ENCODE measurements at regions not wholly inside any gene's neighbourhood (a gene's known extent, or its start where the extent isn't known, plus 50 kb on each side); places are given as distances from the start of the nearest gene placed in this dataset.

DNA sequence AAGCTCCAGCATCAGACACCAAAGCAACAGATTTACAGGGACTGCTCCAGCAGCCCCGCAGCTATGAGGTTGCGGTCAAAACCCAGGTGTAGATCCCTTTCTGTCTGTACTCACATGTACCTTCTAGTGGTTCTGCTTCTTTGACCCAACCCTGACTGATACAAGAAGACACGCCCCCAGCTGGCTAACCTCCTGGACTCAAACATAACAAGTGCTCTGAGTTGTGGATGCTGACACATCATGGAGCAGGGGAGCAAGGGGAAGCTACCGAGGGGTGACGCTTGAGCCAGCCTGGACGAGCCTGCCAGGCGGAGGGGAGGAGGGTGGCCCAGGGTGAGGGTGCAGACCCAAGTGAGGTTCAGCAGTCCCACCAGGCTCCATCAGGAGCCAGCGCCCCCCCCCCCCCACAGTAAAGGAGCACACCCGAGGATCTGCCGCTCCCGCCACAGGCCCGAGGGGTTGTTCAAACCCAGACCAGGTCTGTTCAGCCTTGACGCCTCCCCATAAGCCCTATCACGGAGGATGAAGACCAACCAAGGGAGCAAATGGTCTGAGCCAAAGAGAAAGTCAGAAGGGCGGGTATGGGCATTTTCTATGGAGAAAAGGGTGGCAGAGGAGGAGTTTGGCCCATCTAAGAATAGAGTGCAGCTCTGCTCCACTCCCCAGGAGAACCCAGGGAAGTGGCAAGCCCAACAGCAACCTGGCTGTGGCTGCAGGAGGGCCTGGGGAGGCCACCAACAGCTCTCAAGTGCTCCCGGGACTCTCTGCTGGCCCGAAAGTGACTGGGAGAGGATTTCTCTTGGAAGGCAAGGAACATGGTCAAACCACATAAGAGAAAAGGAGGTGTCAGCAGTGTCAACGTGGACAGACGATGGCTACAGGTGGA is 229.4 kb downstream of the BCL11B start:
- intact Hi-C loops (cut with DNase I) = no loop called here
- ATAC-seq (no peak), DNase-seq (no peak)

DNA sequence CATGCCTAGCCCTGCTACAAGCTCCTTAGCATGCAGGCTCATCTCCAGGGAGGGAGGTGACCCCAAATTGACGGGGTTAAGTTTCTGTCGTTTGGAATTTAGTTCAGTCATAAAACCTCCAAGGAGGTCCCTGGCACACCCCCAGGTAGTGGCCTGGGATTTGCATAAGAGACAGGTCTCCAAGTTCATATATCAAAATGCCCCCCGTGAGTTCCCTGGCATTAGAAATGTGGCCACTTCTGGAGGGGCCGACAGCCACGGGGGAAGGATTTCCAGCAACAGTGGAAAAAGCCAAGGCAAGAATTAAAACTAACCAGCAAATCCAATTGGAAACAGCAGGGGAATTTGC is 228.8 kb downstream of the BCL11B start:
- intact Hi-C loops (cut with DNase I) = no loop called here
- DNase-seq (no peak), ATAC-seq (no peak)

DNA sequence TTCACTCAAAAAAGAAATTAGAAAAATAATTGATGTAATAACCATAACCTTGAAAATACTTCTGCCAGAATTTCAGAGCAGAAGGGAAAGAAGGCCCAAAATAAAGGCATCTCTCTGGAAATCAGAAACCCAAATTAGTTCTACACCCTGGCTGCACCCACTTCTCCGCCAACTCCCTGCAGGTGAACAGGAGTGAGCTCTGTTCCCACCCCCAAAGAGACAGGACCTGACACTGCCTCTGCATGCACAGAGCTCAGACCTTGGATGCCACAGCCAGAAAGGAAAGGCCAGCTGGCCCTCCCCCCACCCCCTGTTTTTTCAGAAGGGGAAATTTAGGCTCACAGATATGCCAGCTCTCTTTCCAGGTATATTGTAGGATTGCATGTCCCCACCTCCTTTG is 228.2 kb downstream of the BCL11B start:
- no peak for ATAC-seq
- no peak for DNase-seq
- intact Hi-C loops (cut with DNase I) = no loop called here

GRCh38 chr14:99047441-99048031 is 224.5 kb downstream of the BCL11B start:
- intact Hi-C loops (cut with DNase I) = no loop called here
- DNase-seq (no peak), ATAC-seq (no peak)

DNA sequence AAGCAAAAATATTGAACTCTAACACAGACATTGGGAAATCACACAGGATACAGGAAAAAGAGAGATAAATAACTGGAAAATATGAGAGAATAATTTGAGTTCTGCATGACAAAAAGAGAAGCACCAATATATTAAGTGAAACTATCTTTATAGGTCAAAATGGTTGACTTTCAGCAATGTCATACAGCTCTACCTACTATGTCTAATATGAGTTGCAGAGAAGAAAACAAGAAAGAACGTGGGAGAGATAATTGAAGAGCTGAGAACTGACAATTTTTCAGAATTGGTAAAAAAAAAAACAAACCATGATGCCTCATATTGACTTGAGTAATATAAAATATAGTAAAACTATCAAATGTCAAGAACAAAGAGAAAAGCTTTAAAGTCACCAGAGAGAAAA is 221.7 kb downstream of the BCL11B start:
- no peak for DNase-seq
- ATAC-seq = no peak
- intact Hi-C loops (cut with DNase I) = no loop called here

- ATAC-seq = no peak
- intact Hi-C loops (cut with DNase I) = no loop called here
Measured at GRCh38 chr14:99052467-99052866, 219.5 kb downstream of the BCL11B start.

GRCh38 chr14:99055019-99055418 is 217.0 kb downstream of the BCL11B start:
- DNase-seq = no peak
- ATAC-seq = no peak
- intact Hi-C loops (cut with DNase I) = no loop called here

More at GRCh38 chr14:99052467-99052866, 219.5 kb downstream of the BCL11B start:
- DNase-seq = no peak

DNA sequence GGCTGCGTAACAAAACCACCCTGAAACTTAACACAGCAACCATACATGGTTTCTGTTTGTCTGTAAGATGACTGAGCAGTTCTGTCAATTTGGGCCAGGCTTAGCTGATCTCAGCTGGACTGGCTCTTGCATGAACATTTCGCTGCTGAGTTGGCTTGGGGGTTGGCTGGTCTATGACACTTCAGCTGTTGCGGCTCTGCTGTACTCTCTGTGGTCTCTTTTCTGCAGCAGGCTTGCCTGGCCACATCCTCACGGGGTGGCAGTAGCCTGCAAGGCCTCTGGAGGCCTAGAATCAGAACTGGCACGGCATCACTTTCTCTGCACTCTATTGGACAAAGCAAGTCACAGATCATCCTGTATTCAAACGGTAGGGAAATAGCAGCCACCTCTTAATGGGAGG is 216.2 kb downstream of the BCL11B start:
- intact Hi-C loops (cut with DNase I) = no loop called here
- DNase-seq (no peak), ATAC-seq (peak; percentile 26 to 72)

GRCh38 chr14:99057576-99058083 is 214.4 kb downstream of the BCL11B start:
- ATAC-seq (no peak), DNase-seq (no peak)
- intact Hi-C loops (cut with DNase I) = no loop called here

- intact Hi-C loops (cut with DNase I) = no loop called here
- DNase-seq (no peak), ATAC-seq (no peak)
Measured at GRCh38 chr14:99058542-99058941, 213.5 kb downstream of the BCL11B start.

DNA sequence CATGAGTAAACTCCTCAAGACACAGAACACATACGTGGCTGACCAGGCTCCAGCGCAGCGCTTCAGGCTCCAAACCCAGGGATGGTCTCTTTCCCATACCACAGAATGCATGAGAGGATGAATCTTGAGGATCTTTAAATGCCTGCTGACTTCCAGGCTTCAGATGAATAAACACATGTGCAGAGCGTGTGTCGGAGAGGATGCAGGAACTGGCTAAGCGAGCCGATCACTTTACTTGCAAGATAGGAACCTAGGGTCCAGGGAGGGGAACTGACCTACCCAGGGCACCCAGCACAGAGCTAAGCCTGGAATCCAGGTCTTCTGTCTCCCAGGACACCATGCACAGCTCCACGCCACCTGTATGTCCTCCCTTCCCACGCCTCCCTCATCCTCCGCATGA is 209.8 kb downstream of the BCL11B start:
- intact Hi-C loops (cut with DNase I) = no loop called here
- ATAC-seq = no peak
- no peak for DNase-seq

- DNase-seq (no peak), ATAC-seq (no peak)
- intact Hi-C loops (cut with DNase I) = no loop called here
Measured at GRCh38 chr14:99062772-99063418, 209.1 kb downstream of the BCL11B start.

- intact Hi-C loops (cut with DNase I) = no loop called here
- ATAC-seq (no peak), DNase-seq (no peak)
Measured at GRCh38 chr14:99063620-99064225, 208.3 kb downstream of the BCL11B start.

DNA sequence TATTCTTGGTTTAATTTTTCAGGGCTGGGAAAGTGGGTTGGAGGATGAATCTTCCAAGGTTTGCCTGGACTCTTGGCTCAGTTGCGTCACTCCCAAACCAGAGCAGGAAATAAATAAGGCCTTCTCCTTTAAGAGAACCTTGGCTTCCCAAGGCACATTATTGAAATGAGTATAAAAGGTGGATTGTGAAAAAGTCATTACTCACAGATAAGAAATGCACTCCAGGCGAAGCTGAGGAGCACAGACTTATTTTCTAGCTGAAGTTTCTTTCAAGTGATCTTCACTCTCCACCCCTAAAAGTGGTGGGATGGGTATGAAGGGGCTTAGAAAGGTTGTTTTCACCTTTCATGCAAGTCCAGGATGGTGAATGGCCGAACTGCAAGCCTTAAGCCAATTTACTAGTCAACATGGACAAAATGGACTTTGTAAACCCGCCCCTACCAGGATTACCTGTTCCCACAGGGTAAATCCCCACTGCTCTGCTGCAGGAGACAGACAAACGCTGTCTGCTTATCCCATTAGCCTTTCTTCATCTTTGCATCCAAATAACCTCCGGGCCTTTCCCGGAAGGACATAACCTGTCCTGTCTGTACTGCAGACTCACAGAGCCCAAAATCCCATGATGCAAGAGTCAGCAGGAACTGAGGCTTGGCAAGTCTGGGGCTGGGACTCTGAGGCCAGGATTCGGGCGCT is 207.6 kb downstream of the BCL11B start:
- intact Hi-C loops (cut with DNase I) = no loop called here
- ATAC-seq = peak in 1 of 2 donors; percentile 56
- no peak for DNase-seq

DNA sequence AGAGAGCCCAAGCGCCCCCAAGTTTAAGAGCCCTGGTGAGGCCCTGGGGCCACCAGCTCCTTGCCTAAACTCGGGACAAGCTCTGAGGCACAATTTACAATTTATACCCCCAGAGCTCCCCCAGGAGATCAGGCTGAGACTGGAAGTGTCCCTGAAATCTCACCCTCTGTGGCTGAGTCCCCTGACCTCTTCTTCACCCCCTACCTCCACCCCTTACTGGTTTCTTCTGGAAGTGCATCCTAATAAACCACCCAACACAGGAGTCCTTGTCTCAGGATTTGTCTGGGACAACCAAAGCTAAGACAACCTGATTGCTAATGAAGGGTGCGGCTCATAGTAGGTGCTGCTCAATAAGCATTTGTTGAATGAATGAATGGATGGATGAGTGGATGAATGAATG is 206.4 kb downstream of the BCL11B start:
- DNase-seq = no peak
- ATAC-seq = no peak
- intact Hi-C loops (cut with DNase I) = no loop called here

GRCh38 chr14:99066378-99066777 is 205.6 kb downstream of the BCL11B start:
- no peak for ATAC-seq
- no peak for DNase-seq
- intact Hi-C loops (cut with DNase I) = no loop called here

- DNase-seq (no peak), ATAC-seq (peak in 1 of 2 donors; percentile 14)
- intact Hi-C loops (cut with DNase I) = no loop called here
Measured at GRCh38 chr14:99067141-99067920, 204.7 kb downstream of the BCL11B start.

DNA sequence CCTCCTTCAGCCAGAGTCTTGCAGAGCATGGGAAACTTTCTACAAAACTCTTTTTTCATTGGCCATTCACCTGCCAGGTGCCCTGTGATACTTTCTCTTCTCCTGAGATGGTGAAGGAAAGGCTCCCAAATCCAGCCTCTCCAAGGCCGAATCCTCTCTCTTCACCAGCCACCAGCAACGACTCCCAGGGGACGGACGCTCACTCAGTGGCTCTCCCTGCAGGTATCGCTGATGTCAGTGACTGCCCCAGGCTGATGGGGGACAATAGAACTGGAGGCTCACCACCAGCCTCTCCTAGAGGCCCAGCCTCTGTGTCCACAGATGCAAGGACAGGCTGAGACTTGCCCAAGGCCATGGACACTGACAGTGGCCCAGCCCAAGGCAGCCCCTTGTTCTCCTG is 204.1 kb downstream of the BCL11B start:
- DNase-seq = no peak
- intact Hi-C loops (cut with DNase I) = no loop called here
- ATAC-seq = no peak

GRCh38 chr14:99069946-99070345 is 202.1 kb downstream of the BCL11B start:
- no peak for DNase-seq
- intact Hi-C loops (cut with DNase I) = no loop called here
- no peak for ATAC-seq

All from left cardiac atrium (tissue), 4 donors.